Small intestine (tissue), 7 donors: ENCODE measurements at regions not wholly inside any gene's neighbourhood (a gene's known extent, or its start where the extent isn't known, plus 50 kb on each side); places are given as distances from the start of the nearest gene placed in this dataset.
A peak's percentile ranks its signal among the peaks of the same experiment; 100 is the strongest.

ENCODE experiments used
- DNase-seq, 2 donors: peaks; one replicate each; pipeline versions ENCODE4 v3.0.0 to v3.0.0-alpha.2; 2013
- FAIRE-seq: peaks from 2 replicates; lab custom pipeline; 2012; peaks lifted over from hg19 to GRCh38; lab: Jason Lieb, UNC
- H3K27ac ChIP-seq, 3 donors: one replicate each; pipeline ENCODE4 v1.5.1; 2013; ENCODE audit warnings: low read length in 2 of 3, mild to moderate bottlenecking in 2 of 3, control low read depth in 1 of 3, inconsistent platforms in 1 of 3, low read depth in 1 of 3, moderate library complexity in 1 of 3
- H3K27me3 ChIP-seq, 3 donors: one replicate each; pipeline ENCODE4 v1.6.1; 2013; ENCODE audit warnings: low read length in 3 of 3, inconsistent platforms in 1 of 3; ENCODE audit not compliant: control insufficient read depth in 3 of 3, insufficient read depth in 3 of 3
- H3K36me3 ChIP-seq, 3 donors: one replicate each; pipeline ENCODE4 v1.6.1; 2013; ENCODE audit warnings: low read length in 3 of 3, inconsistent platforms in 1 of 3, low read depth in 1 of 3, mild to moderate bottlenecking in 1 of 3, moderate library complexity in 1 of 3; ENCODE audit not compliant: control insufficient read depth in 3 of 3, insufficient read depth in 2 of 3
- H3K4me1 ChIP-seq, 3 donors: one replicate each; pipeline ENCODE4 v1.6.1; 2013; ENCODE audit warnings: low read length in 2 of 3, inconsistent platforms in 1 of 3, low read depth in 1 of 3, mild to moderate bottlenecking in 1 of 3, moderate library complexity in 1 of 3; ENCODE audit not compliant: control insufficient read depth in 3 of 3, insufficient read depth in 2 of 3
- H3K4me3 ChIP-seq, 3 donors: one replicate each; pipeline ENCODE4 v1.5.1; 2013; ENCODE audit warnings: low read length in 3 of 3, control low read depth in 1 of 3, inconsistent platforms in 1 of 3, low read depth in 1 of 3, mild to moderate bottlenecking in 1 of 3, moderate library complexity in 1 of 3
- H3K9me3 ChIP-seq, 2 donors: one replicate each; pipeline ENCODE4 v1.6.1; 2013; ENCODE audit warnings: low read depth in 1 of 2, low read length in 1 of 2; ENCODE audit not compliant: control insufficient read depth in 2 of 2, insufficient read depth in 1 of 2
- WGBS, 3 donors: extraction: QIAGEN DNeasy Blood & Tissue Kit; methylation state at CpG; one replicate each; pipeline ENCODE4 v1.1.7; 2013; 5-methylcytosine and 5-hydroxymethylcytosine counted together
- donor health status: healthy with polysubstance abuse.
- donor health status: control.
- donor health status: control.
- donor health status: Bipolar disorder and iron deficiency.
- donor health status: healthy.

DNA sequence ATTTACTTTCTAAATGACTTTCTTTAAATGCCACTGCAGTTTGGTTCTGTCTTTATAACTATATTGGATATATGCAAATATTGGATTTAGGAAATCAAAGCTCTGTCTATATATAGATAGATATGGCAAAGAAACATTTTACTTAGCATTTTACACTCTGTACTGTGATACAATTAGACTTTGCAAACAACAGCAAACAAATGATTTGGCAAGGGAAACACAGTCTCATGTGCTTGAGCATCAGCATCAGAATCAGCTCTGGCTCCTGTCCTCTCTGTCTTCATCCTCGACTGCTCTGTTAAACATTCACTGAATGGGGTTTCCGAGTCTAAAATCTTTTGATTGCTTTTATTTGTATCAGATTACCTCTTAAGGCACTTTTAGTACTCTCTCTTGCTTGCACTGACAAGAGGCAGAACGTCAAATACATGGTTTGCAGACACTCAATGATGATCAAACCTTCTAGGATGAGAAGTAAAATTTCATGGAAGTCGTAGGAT, 176.8 kb upstream of the LRP1B start:
- Histone ChIP-seq H3K27me3 (no peaks in the 10 kb centered on the region), H3K27ac (no peak overlapping the region), H3K4me3 (no peak overlapping the region), H3K36me3 (no peaks in the 10 kb centered on the region), H3K9me3 (peaks cover 0 to 11% of the 10 kb centered on the region in 2 donors), H3K4me1 (no peaks in the 10 kb centered on the region)
- FAIRE-seq: no peak
- 42 to 62% (median 44%) methylated on average over 4 of the region's 4 CpGs for WGBS, 3 donors
- no peak for DNase-seq

DNA sequence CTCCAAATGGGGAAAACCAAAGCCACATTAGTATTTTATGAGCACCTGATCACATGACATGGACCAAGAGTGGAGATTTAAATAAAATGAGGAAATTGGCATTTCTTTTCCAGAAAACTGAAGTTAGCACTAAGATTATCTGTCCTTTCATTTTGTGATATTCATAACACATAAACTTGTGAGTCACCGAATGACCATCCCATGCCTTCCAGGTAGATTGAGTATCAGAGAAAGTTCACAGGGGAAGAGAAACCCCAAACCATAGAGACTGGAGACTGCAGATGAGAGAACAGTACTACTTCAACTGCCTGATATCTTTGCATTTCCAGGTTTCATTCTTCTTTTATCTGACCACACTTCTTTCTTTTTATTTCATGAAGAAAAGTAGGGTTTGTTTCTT, 176.3 kb upstream of the LRP1B start:
- 79 to 90% (median 90%) methylated on average over 1 of the region's 1 CpG for WGBS, 3 donors
- Histone ChIP-seq H3K4me1 (no peaks in the 10 kb centered on the region), H3K4me3 (no peak overlapping the region), H3K27me3 (no peaks in the 10 kb centered on the region), H3K36me3 (no peaks in the 10 kb centered on the region), H3K27ac (no peak overlapping the region), H3K9me3 (peaks cover 0 to 11% of the 10 kb centered on the region in 2 donors)
- DNase-seq (no peak), FAIRE-seq (no peak)

GRCh38 chr2:142306131-142306530, 175.3 kb upstream of the LRP1B start:
- no peaks in the 10 kb centered on the region for H3K36me3 ChIP-seq
- no peaks in the 10 kb centered on the region for H3K4me1 ChIP-seq
- H3K4me3 ChIP-seq: no peak overlapping the region
- FAIRE-seq (no peak), DNase-seq (no peak)
- no peak overlapping the region for H3K27ac ChIP-seq
- no peaks in the 10 kb centered on the region for H3K27me3 ChIP-seq
- peaks cover 0 to 11% of the 10 kb centered on the region in 2 donors for H3K9me3 ChIP-seq

- Histone ChIP-seq H3K36me3 (no peaks in the 10 kb centered on the region), H3K27ac (no peak overlapping the region), H3K4me1 (no peaks in the 10 kb centered on the region), H3K27me3 (no peaks in the 10 kb centered on the region), H3K9me3 (no peaks in the 10 kb centered on the region), H3K4me3 (no peak overlapping the region)
- no peak for DNase-seq
- FAIRE-seq: no peak
Measured at GRCh38 chr2:142300517-142300916, 169.7 kb upstream of the LRP1B start.

DNA sequence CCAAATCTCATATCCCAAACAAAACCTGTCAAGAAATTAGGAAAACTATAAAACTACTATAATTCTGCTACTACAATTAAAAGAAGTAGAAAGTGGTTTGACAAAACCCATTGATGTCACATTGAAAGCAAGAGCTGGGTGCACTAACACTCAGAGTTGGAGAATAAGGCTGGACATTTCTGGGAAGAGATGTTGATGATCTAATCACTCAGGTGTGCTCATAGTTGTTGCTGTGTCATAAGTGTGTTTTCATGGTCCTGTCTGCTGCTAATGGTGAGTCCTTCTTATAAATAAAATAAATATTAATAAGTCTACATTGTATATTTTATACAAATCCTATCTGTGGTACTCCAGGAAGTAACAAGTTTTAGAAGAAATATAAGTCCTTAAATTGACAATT, 168.2 kb upstream of the LRP1B start:
- H3K27ac ChIP-seq: no peak overlapping the region

GRCh38 chr2:142294225-142294624, 163.4 kb upstream of the LRP1B start:
- no peaks in the 10 kb centered on the region for H3K27me3 ChIP-seq
- H3K4me1 ChIP-seq: no peaks in the 10 kb centered on the region
- H3K36me3 ChIP-seq: no peaks in the 10 kb centered on the region
- no peak overlapping the region for H3K4me3 ChIP-seq
- no peaks in the 10 kb centered on the region for H3K9me3 ChIP-seq
- FAIRE-seq (no peak), DNase-seq (no peak)
- 56 to 79% (median 58%) methylated on average over 2 of the region's 2 CpGs for WGBS, 3 donors
- no peak overlapping the region for H3K27ac ChIP-seq

More for the DNA sequence above, 168.2 kb upstream of the LRP1B start:
- Histone ChIP-seq H3K4me1 (no peaks in the 10 kb centered on the region), H3K4me3 (no peak overlapping the region), H3K36me3 (no peaks in the 10 kb centered on the region), H3K27me3 (no peaks in the 10 kb centered on the region), H3K9me3 (no peaks in the 10 kb centered on the region)
- DNase-seq: no peak
- FAIRE-seq: no peak

- no peak overlapping the region for H3K27ac ChIP-seq
- H3K9me3 ChIP-seq: no peaks in the 10 kb centered on the region
- no peak for FAIRE-seq
- no peaks in the 10 kb centered on the region for H3K36me3 ChIP-seq
- no peak for DNase-seq
- H3K4me1 ChIP-seq: no peaks in the 10 kb centered on the region
- no peak overlapping the region for H3K4me3 ChIP-seq
- WGBS, 3 donors: 66 to 81% (median 70%) methylated on average over 2 of the region's 2 CpGs
- H3K27me3 ChIP-seq: no peaks in the 10 kb centered on the region
Measured at GRCh38 chr2:142291969-142292368, 161.2 kb upstream of the LRP1B start.

DNA sequence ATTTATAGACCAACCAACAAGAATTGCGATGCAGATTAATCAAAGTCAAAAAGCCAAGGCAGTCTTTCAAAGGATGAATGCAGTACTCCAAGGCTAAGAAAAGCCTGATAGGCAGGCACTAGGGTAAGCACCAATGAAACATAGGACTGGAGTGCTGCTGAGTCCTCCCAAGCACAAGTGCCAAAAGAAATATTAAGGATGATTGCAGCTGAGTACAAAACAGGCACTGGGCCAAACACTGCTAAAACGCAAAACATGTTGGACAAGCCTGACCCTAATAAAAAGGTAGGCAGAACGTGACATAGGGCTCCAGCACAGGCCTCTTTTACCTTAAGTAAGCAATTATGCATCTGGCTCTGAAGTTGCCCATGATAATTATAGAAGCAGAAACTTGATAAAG, 160.1 kb upstream of the LRP1B start:
- no peaks in the 10 kb centered on the region for H3K4me1 ChIP-seq
- WGBS, 3 donors: 42 to 69% (median 53%) methylated on average over 3 of the region's 3 CpGs
- no peaks in the 10 kb centered on the region for H3K9me3 ChIP-seq
- H3K27ac ChIP-seq: no peak overlapping the region
- DNase-seq (no peak), FAIRE-seq (no peak)
- H3K4me3 ChIP-seq: no peak overlapping the region
- H3K36me3 ChIP-seq: no peaks in the 10 kb centered on the region
- H3K27me3 ChIP-seq: no peaks in the 10 kb centered on the region

- H3K36me3 ChIP-seq: no peaks in the 10 kb centered on the region
- H3K4me3 ChIP-seq: no peak overlapping the region
- FAIRE-seq (no peak), DNase-seq (peak; percentile 8)
- whole genome bisulfite sequencing, 3 donors: 35 to 39% (median 38%) methylated on average over 7 of the region's 7 CpGs
- no peaks in the 10 kb centered on the region for H3K4me1 ChIP-seq
- no peak overlapping the region for H3K27ac ChIP-seq
- no peaks in the 10 kb centered on the region for H3K9me3 ChIP-seq
- no peaks in the 10 kb centered on the region for H3K27me3 ChIP-seq
Measured at GRCh38 chr2:142286618-142287017, 155.8 kb upstream of the LRP1B start.
